ENCODE measurements at regions not wholly inside any gene's neighbourhood (a gene's known extent, or its start where the extent isn't known, plus 50 kb on each side); places are given as distances from the start of the nearest gene placed in this dataset.

GRCh38 chr6:167711211-167711610 is 115.5 kb upstream of the AFDN start:
- H3K9ac ChIP-seq (ENCODE audit: insufficient read depth, low read length), result no peak overlapping the region
- no peaks in the 10 kb centered on the region for H3K27me3 ChIP-seq (ENCODE audit: control insufficient read depth, insufficient read depth, low read length)
- no peaks in the 10 kb centered on the region for H3K9me3 ChIP-seq (ENCODE audit: control insufficient read depth, insufficient read depth, low read depth, low read length)
- no peaks in the 10 kb centered on the region for H4K20me1 ChIP-seq (ENCODE audit: control insufficient read depth, extremely low read depth, insufficient read depth, low read length)
- no peak overlapping the region for H2AFZ ChIP-seq (ENCODE audit: low read length)
- H3K4me3 ChIP-seq (replicated peaks in 1 of 4; ENCODE audit: control extremely low read depth in 1 of 4, insufficient read depth in 1 of 4, low read depth in 3 of 4, low read length in 4 of 4), result no peak overlapping the region
- no peak for DNase-seq (ENCODE audit: low read depth in 2 of 2)
- TF ChIP-seq EZH2 (IDR thresholded peaks at IDR 0.05; ENCODE audit: low read length, missing control alignments), result no peak
- TF ChIP-seq CTCF (conservative IDR thresholded peaks at IDR 0.05 in 1 of 2, IDR thresholded peaks at IDR 0.05 in 1 of 2; ENCODE audit: low read depth in 1 of 2, low read length in 2 of 2), result no peak
- H3K4me2 ChIP-seq (ENCODE audit: extremely low read depth, insufficient read depth, low read length), result no peak overlapping the region
- no peaks in the 10 kb centered on the region for H3K79me2 ChIP-seq (ENCODE audit: control insufficient read depth, insufficient read depth, low read length)
- no peaks in the 10 kb centered on the region for H3K36me3 ChIP-seq (ENCODE audit: control insufficient read depth, insufficient read depth, low read length)
- no peak overlapping the region for H3K27ac ChIP-seq (ENCODE audit: insufficient read depth, low read length)
- H3K4me1 ChIP-seq (ENCODE audit: control insufficient read depth, extremely low read depth, insufficient read depth, low read length), result no peaks in the 10 kb centered on the region

- Histone ChIP-seq H3K27ac (ENCODE audit: insufficient read depth, low read length) (no peak overlapping the region), H3K36me3 (ENCODE audit: control insufficient read depth, insufficient read depth, low read length) (no peaks in the 10 kb centered on the region), H3K4me2 (ENCODE audit: extremely low read depth, insufficient read depth, low read length) (no peak overlapping the region), H4K20me1 (ENCODE audit: control insufficient read depth, extremely low read depth, insufficient read depth, low read length) (no peaks in the 10 kb centered on the region), H3K4me3 (replicated peaks in 1 of 4; ENCODE audit: control extremely low read depth in 1 of 4, insufficient read depth in 1 of 4, low read depth in 3 of 4, low read length in 4 of 4) (no peak overlapping the region), H2AFZ (ENCODE audit: low read length) (no peak overlapping the region), H3K79me2 (ENCODE audit: control insufficient read depth, insufficient read depth, low read length) (no peaks in the 10 kb centered on the region), H3K27me3 (ENCODE audit: control insufficient read depth, insufficient read depth, low read length) (no peaks in the 10 kb centered on the region), H3K9me3 (ENCODE audit: control insufficient read depth, insufficient read depth, low read depth, low read length) (no peaks in the 10 kb centered on the region), H3K9ac (ENCODE audit: insufficient read depth, low read length) (no peak overlapping the region), H3K4me1 (ENCODE audit: control insufficient read depth, extremely low read depth, insufficient read depth, low read length) (no peaks in the 10 kb centered on the region)
- TF ChIP-seq CTCF (conservative IDR thresholded peaks at IDR 0.05 in 1 of 2, IDR thresholded peaks at IDR 0.05 in 1 of 2; ENCODE audit: low read depth in 1 of 2, low read length in 2 of 2), result no peak
- TF ChIP-seq EZH2 (IDR thresholded peaks at IDR 0.05; ENCODE audit: low read length, missing control alignments), result no peak
- no peak for DNase-seq (ENCODE audit: low read depth in 2 of 2)
These were observed 114.7 kb upstream of the AFDN start for GRCh38 chr6:167711768-167712730.

DNA sequence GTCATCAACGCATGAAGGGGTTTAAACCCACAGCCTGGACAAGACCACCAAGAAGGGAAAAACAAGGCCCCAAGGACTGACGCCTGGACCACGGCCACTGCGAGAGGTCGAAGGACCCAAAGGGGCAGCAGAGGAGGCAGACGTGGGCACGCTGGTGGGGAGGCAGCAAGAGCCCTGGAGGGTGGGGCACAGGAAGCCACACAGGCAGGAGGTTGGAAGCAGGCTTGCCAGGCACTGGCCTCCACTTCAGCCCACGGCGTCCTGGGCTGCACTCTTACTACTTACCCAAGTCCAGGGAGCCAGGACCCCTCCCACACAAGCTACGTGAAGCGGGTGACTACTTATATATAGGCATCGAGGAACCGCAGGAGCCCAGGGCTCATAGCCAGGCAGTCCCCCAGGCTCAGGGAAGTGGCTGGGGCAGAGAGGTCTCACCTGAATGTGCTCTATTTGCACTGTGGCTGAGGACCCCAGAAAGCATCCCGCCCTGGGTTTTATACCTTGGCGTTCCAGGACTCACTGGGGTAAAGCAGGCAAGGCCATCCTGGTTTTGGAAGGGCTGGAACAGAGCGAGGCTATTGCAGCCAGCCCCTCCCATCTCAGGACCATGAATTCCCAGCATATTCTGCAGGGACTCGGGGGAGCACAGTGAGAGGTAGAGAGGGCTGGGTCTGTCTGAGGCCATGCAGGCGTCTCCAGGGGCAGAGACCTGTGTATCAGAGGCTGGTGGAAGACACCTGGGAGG is 113.8 kb upstream of the AFDN start:
- no peaks in the 10 kb centered on the region for H3K4me1 ChIP-seq (ENCODE audit: control insufficient read depth, extremely low read depth, insufficient read depth, low read length)
- no peaks in the 10 kb centered on the region for H3K27me3 ChIP-seq (ENCODE audit: control insufficient read depth, insufficient read depth, low read length)
- H3K9ac ChIP-seq (ENCODE audit: insufficient read depth, low read length), result no peak overlapping the region
- no peaks in the 10 kb centered on the region for H3K36me3 ChIP-seq (ENCODE audit: control insufficient read depth, insufficient read depth, low read length)
- no peaks in the 10 kb centered on the region for H4K20me1 ChIP-seq (ENCODE audit: control insufficient read depth, extremely low read depth, insufficient read depth, low read length)
- H3K79me2 ChIP-seq (ENCODE audit: control insufficient read depth, insufficient read depth, low read length), result no peaks in the 10 kb centered on the region
- no peak for DNase-seq (ENCODE audit: low read depth in 2 of 2)
- H3K4me2 ChIP-seq (ENCODE audit: extremely low read depth, insufficient read depth, low read length), result no peak overlapping the region
- H3K27ac ChIP-seq (ENCODE audit: insufficient read depth, low read length), result no peak overlapping the region
- TF ChIP-seq EZH2 (IDR thresholded peaks at IDR 0.05; ENCODE audit: low read length, missing control alignments) (no peak), CTCF (conservative IDR thresholded peaks at IDR 0.05 in 1 of 2, IDR thresholded peaks at IDR 0.05 in 1 of 2; ENCODE audit: low read depth in 1 of 2, low read length in 2 of 2) (no peak)
- no peak overlapping the region for H3K4me3 ChIP-seq (replicated peaks in 1 of 4; ENCODE audit: control extremely low read depth in 1 of 4, insufficient read depth in 1 of 4, low read depth in 3 of 4, low read length in 4 of 4)
- no peak overlapping the region for H2AFZ ChIP-seq (ENCODE audit: low read length)
- H3K9me3 ChIP-seq (ENCODE audit: control insufficient read depth, insufficient read depth, low read depth, low read length), result no peaks in the 10 kb centered on the region

Data from fibroblast of lung (primary cell).